GM21528 (cell line): ENCODE measurements at regions not wholly inside any gene's neighbourhood (a gene's known extent, or its start where the extent isn't known, plus 50 kb on each side); places are given as distances from the start of the nearest gene placed in this dataset.
"Not testable (repeated sequence)": the region's sequence is repeated elsewhere in the genome, so short reads cannot be mapped to it uniquely, and the experiment has no call there.

Source experiments
- ATAC-seq: cut with Tn5 transposase; IDR thresholded peaks from one replicate; pipeline ENCODE4 v1.9.1; 2021; ENCODE audit warnings: mild to moderate bottlenecking, moderate library complexity; ENCODE audit not compliant: unreplicated experiment, low FRiP score

- no peak for ATAC-seq
These were observed 1526.4 kb upstream of the NUDT12 start for GRCh38 chr5:105088961-105089360.

GRCh38 chr5:105088102-105088501 lies 1525.5 kb upstream of the NUDT12 start:
- no peak for ATAC-seq

DNA sequence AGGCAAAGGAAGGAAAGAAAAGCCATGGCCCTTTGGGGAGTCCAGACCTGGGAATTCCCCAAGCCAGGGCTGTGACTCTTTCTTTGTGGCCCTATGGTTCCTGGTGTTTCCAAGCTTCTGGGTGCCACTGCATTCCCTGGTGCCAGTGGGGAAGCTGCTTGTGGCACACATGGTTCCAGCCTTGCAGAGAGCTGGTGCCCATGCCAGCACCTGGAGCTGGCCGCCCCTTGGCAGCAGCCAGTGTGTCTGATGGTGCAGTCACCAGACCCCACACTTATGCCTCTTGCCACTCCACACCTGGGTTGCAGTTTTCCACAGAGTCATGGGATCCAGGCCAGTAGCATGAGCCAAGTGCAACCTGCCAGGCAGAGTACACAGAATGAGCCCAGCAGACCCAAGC lies 1495.3 kb upstream of the NUDT12 start:
- no peak for ATAC-seq

DNA sequence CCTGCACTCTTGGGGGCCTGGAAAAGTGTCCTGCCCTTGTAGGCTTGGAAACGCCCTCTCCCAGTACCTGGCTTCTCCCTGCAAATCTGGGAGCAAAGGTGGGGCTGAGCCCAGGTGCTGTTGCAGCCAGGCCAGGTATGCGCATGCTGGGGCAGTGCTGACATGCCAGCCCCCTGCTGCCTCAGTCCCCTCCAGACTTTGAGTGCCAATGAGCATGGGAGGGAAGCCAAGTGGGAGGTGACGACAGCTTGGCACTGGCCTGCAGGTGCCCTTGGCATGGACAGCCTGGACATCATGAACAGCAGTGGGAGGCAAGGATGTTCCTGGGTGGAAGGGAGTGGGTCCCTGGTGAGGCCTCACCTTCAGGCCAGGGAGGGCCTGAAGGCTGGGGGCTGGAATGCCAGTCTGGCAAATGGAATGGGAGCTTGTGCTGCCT lies 1494.4 kb upstream of the NUDT12 start:
- ATAC-seq = no peak

GRCh38 chr5:105054406-105054805 lies 1491.8 kb upstream of the NUDT12 start:
- no peak for ATAC-seq

DNA sequence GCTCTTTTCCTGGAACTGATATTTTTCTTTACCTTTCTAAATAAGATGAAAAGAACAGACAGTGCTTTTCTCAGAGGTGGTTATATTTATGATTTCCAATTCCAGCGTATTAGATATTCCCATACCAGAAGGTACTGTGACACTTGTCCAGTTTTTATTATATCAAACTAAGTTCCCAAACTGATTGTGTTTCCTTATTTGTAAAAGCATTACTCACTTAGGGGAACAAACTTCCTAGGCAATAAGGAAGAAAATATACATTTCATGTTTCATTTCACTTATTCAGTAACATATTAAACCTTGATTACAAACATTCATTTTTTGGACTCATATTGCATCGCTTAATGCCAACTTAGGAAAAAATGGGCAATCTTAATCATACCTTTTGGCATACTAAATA lies 1480.0 kb upstream of the NUDT12 start:
- no peak for ATAC-seq

GRCh38 chr5:105036814-105037213 lies 1474.2 kb upstream of the NUDT12 start:
- ATAC-seq = not testable (repeated sequence)

DNA sequence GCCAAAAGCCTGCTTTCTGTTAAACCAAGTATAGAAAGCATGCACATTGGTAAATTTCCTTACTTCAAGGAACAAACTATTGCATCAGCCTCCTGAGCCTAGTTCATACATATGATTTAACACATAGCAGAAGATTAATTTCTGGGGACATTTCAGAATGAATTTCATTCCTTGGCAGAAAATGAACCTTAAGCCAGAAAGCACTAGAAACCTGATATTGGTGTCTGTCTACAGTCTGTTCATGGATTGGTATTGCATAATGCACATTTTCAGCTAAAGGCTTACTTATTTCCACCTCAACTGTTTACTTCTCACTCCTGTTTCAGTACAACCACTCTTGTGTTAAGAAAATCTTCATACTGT lies 1471.8 kb upstream of the NUDT12 start:
- no peak for ATAC-seq

GRCh38 chr5:105033637-105034400 lies 1471.2 kb upstream of the NUDT12 start:
- no peak for ATAC-seq

- ATAC-seq = no peak
These were observed 1470.3 kb upstream of the NUDT12 start for GRCh38 chr5:105032917-105033316.

GRCh38 chr5:105030153-105030552 lies 1467.6 kb upstream of the NUDT12 start:
- ATAC-seq = no peak

DNA sequence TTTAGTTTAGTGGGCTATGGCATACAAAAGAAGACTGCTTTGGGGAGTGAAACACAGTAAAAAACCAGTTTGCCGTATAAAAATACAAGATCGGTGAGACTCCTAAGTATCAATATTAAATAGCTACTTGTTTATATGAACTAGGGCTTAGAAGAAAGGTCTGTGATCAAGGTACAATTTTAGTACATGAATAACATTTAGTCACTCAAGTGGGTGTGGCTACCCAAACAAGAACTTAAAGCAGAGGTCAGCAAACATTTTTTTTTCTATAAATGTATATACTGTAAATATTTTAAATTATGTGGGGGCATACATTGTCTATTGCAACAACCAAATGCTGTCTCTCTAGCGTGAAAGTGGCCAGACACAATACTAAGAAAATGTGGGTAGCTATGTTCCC lies 1452.5 kb upstream of the NUDT12 start:
- no peak for ATAC-seq

GRCh38 chr5:104998572-104998971 lies 1436.0 kb upstream of the NUDT12 start:
- no peak for ATAC-seq

DNA sequence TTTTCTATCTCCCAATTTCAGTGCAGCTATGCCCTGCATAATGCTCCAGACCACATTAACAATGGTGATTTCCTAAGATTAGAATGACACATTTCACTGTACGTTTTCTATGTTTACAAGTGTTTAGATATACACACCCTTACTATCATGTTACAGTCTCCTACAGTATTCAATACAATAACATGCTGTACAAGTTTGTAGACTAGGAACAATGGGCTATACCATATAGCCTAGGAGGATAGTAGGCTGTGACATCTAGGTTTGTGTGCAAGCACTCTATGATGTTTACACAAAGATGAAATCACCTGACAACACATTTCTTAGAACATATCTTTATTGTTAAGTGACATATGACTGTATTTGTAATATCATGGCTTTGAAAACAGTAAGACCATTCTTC lies 1435.6 kb upstream of the NUDT12 start:
- no peak for ATAC-seq

DNA sequence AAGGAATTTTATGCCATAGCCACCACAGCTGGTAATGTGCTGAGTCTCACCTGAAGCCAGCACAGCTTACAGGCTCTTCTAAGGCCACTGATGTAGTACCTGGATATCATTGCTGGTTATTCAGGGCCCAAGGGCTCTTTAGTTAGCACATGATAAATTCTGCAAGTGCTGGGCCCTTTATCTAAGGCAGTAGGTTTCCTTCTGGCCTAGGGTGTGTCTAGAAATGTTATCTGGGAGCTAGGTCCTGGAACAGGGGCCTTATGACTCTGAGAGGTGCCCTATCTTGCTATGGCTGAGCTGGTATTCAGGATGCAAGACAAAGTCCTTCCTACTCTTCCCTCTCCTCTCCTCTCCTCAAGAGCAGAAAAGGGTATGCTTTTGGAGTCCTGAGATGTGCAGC lies 1424.5 kb upstream of the NUDT12 start:
- no peak for ATAC-seq

DNA sequence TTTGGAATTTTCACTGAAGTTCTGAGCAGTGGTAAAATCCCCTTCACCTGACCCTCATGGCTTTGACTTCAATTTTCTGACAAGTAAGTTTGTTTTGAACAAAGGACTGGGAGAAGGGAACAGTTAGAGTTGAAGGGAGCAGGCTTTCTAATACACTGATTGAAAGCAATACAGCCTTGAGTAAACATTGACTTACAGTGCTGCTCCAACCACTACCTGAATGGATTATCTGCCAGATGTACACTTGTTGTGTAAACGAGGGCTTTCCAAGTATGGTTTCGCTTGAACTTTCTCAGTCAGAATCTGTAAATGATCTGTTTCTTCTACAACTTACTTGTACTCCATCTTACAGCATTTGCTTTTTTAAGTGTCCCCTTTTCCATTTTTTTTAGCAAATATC lies 1414.9 kb upstream of the NUDT12 start:
- ATAC-seq = no peak

DNA sequence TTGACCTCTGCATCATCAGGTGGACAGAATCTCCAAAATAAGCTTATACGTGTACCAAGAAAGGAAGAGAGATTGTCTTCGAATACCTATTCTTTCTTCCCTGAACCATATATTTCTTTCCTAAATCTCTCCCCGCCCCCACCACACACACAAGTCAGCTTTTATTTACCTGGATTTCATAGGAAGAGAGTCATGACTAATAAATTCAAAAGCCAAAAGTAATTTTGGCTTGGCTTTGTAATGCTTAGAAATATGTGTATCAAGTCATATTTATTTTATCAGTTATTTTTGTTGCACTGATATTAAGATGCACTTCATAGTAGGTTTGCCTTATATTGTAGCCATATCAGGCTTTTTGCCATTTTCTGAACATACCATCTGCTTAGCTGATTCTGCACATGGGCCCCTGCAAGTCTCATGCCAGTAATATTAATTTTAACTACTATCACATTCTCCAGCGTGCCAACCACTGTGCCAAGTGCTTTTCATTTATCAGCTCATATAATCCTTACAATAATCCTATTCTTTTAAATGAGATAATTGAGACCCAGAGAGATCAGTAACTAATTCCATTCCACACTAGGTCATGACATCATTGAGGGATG lies 1405.3 kb upstream of the NUDT12 start:
- ATAC-seq = no peak

- ATAC-seq = no peak
These were observed 1402.4 kb upstream of the NUDT12 start for GRCh38 chr5:104965006-104965405.

GRCh38 chr5:104955479-104955878 lies 1392.9 kb upstream of the NUDT12 start:
- no peak for ATAC-seq

DNA sequence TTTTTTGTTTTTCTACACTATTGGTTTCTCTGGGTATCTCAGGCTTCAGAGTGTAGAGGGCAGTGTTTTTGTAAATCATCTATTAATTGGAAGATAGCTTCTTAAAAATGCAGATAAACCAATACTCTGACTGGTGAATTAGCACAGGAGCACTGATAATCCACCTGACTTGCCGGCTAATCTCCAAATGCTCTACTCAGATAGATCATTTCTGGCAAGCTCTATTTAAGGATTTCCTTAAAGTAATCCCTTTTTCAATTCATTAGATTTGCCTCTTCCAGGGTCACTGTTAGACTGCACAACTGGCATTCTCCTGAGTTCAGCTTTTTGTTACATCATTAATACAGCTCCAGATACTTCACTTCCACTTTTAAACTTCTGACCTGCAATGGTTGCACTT lies 1390.3 kb upstream of the NUDT12 start:
- no peak for ATAC-seq

GRCh38 chr5:104951829-104952228 lies 1389.2 kb upstream of the NUDT12 start:
- ATAC-seq = no peak

DNA sequence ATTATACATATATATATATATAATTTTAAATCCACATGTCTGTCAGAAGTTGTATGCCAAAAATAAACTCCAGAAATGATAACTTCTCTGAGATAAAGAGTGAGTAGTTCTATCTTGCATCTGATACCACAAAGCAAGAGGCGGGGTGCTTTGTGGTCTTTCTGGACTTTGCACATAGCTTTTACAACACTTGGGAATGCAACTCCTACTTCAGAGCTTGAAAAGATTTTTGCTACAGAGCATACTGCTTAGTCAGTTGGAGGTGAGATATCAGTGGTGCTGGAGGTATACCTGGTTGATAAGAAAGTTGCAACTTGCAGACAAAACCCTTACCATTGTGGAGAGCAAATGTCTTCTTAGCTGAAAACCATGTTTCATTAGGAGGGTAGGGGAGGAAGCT lies 1384.5 kb upstream of the NUDT12 start:
- ATAC-seq = no peak
